Endothelial cell of umbilical vein (primary cell): ENCODE measurements at regions not wholly inside any gene's neighbourhood (a gene's known extent, or its start where the extent isn't known, plus 50 kb on each side); places are given as distances from the start of the nearest gene placed in this dataset.

Experiments used
- BruUV-seq: library from RNA; stranded (reverse); fragments of 400-500 nt; replicated peaks from 2 replicates; lab custom pipeline; 2021; lab: Mats Ljungman, UMichigan
- CTCF ChIA-PET: fragments of 300-600, 350-600 bp; sonication (Branson Sonifier 250); formaldehyde crosslinking; loops from one replicate; lab custom pipeline; 2021; ENCODE audit warnings: antibody characterized with exemption, inconsistent platforms; lab: Charles Lee
- POLR2A ChIA-PET: fragments of 300-600, 350-600 bp; sonication (Branson Sonifier 250); formaldehyde crosslinking; loops from one replicate; lab custom pipeline; 2021; ENCODE audit warnings: antibody characterized with exemption, inconsistent platforms; lab: Charles Lee
- DNase-seq: peaks from one replicate; pipeline ENCODE4 v3.0.0-alpha.2; 2011; ENCODE audit warnings: low read depth, low spot score
- FAIRE-seq: peaks from 2 replicates; lab custom pipeline; 2011; peaks lifted over from hg19 to GRCh38; lab: Jason Lieb, UNC
- H2AFZ ChIP-seq: 2 replicates; pipeline ENCODE4 v1.6.0; 2012; ENCODE audit warnings: low read depth, low read length, control low read depth, inconsistent platforms
- H3K27ac ChIP-seq: 2 replicates; pipeline ENCODE4 v1.5.1; 2011; ENCODE audit warnings: low read depth, mild to moderate bottlenecking, control low read depth, low read length, moderate library complexity; ENCODE audit not compliant: insufficient read depth
- H3K27me3 ChIP-seq, 2 experiments: 2 replicates each; pipeline versions ENCODE4 v1.6.0 to v1.6.1; 2011; ENCODE audit warnings: low read length in 2 of 2, mixed read lengths in 1 of 2; ENCODE audit not compliant: control insufficient read depth in 2 of 2, insufficient read depth in 2 of 2
- H3K36me3 ChIP-seq, 2 experiments: 2 replicates in 1 of 2; 3 replicates in 1 of 2; pipeline ENCODE4 v1.5.1; 2011; ENCODE audit warnings: low read length in 2 of 2, mild to moderate bottlenecking in 1 of 2, moderate library complexity in 1 of 2; ENCODE audit not compliant: control insufficient read depth in 2 of 2, insufficient read depth in 2 of 2; ENCODE audit errors: extremely low read depth in 1 of 2
- H3K4me1 ChIP-seq: 3 replicates; pipeline ENCODE4 v1.5.1; 2011; ENCODE audit warnings: mild to moderate bottlenecking, low read length; ENCODE audit not compliant: control insufficient read depth, insufficient read depth; ENCODE audit errors: extremely low read depth
- H3K4me2 ChIP-seq: 2 replicates; pipeline ENCODE4 v1.6.1; 2011; ENCODE audit warnings: low read length, control low read depth, mixed read lengths; ENCODE audit not compliant: insufficient read depth
- H3K4me3 ChIP-seq, 3 experiments: fragments of 200-600 bp in 1 of 3; sonication (generic), shearing (Covaris generic) in 1 of 3; replicated peaks in 1 of 3; 2 replicates each; pipeline ENCODE4 v1.5.1; 2011 to 2016; ENCODE audit warnings: control low read depth in 3 of 3, low read length in 3 of 3, mild to moderate bottlenecking in 2 of 3, inconsistent platforms in 1 of 3, low read depth in 1 of 3, moderate library complexity in 1 of 3; ENCODE audit not compliant: insufficient read depth in 1 of 3
- H3K79me2 ChIP-seq: 2 replicates; pipeline ENCODE4 v1.6.0; 2012; ENCODE audit warnings: low read length, inconsistent platforms; ENCODE audit not compliant: control insufficient read depth, insufficient read depth
- H3K9ac ChIP-seq: replicated peaks from 2 replicates; pipeline ENCODE3; 2011; ENCODE audit warnings: low read length, control low read depth; ENCODE audit not compliant: insufficient read depth; ENCODE audit errors: extremely low read depth
- H3K9me1 ChIP-seq: replicated peaks from 3 replicates; pipeline ENCODE4 v1.6.0; 2011; ENCODE audit warnings: mild to moderate bottlenecking, low read length; ENCODE audit not compliant: control insufficient read depth, insufficient read depth; ENCODE audit errors: extremely low read depth
- H3K9me3 ChIP-seq: replicated peaks from 2 replicates; pipeline ENCODE4 v1.5.1; 2012; ENCODE audit warnings: low read length, inconsistent platforms; ENCODE audit not compliant: control insufficient read depth, insufficient read depth
- H4K20me1 ChIP-seq: replicated peaks from 2 replicates; pipeline ENCODE3; 2011; ENCODE audit warnings: mild to moderate bottlenecking, low read length; ENCODE audit not compliant: control insufficient read depth, insufficient read depth; ENCODE audit errors: extremely low read depth
- EZH2 ChIP-seq: IDR thresholded peaks from 2 replicates; pipeline ENCODE4 v1.6.1; 2012; ENCODE audit warnings: borderline replicate concordance, low read depth, mild to moderate bottlenecking, moderate library complexity, low read length, inconsistent platforms; ENCODE audit not compliant: severe bottlenecking
- FOS ChIP-seq: IDR thresholded peaks from 2 replicates; pipeline ENCODE4 v1.6.1; 2011; ENCODE audit warnings: mild to moderate bottlenecking, low read length, moderate library complexity, borderline replicate concordance; ENCODE audit not compliant: insufficient read depth
- GATA2 ChIP-seq: IDR thresholded peaks from 2 replicates; pipeline ENCODE4 v1.7.0; 2011; ENCODE audit warnings: low read depth, mild to moderate bottlenecking, moderate library complexity, mixed read lengths, low read length; ENCODE audit not compliant: insufficient read length, insufficient read depth
- JUN ChIP-seq: IDR thresholded peaks from 2 replicates; pipeline ENCODE4 v1.6.1; 2011; ENCODE audit warnings: borderline replicate concordance, low read depth; ENCODE audit not compliant: insufficient read length, insufficient read depth
- MYC ChIP-seq: IDR thresholded peaks from one replicate; pipeline ENCODE4 v1.6.1; 2011; ENCODE audit warnings: mild to moderate bottlenecking, low read depth, low read length
- POLR2A ChIP-seq: IDR thresholded peaks from 2 replicates; pipeline ENCODE4 v1.6.1; 2012; ENCODE audit warnings: low read depth, mild to moderate bottlenecking, control low read depth, low read length
- POLR2AphosphoS5 ChIP-seq: IDR thresholded peaks from 2 replicates; pipeline ENCODE4 v1.6.1; 2012; ENCODE audit warnings: low read depth, mild to moderate bottlenecking, control low read depth, low read length, moderate library complexity; ENCODE audit not compliant: insufficient read depth
- dilution Hi-C: fragments of 300-500 bp; cut with MboI; formaldehyde crosslinking; loops from one replicate; pipeline ENCODE4 v1.15.0; 2019; ENCODE audit warnings: low sequenced_read_pairs; ENCODE audit not compliant: extremely low pct_ligation_motif_present
- intact Hi-C: fragments of 100-400 bp; cut with micrococcal nuclease; formaldehyde crosslinking; loops from one replicate; pipeline ENCODE4 v1.10.0; 2022
- TF ChIP-seq, protein P1 (sequence below): IDR thresholded peaks from 2 replicates; pipeline ENCODE4 v1.6.1; 2011; ENCODE audit not compliant: insufficient read depth, insufficient read length
- TF ChIP-seq, protein P2 (sequence below), 2 donors: IDR thresholded peaks; 1 replicate in 1 of 2; 2 replicates in 1 of 2; pipeline ENCODE4 v1.5.1; 2011; ENCODE audit warnings: low read length in 2 of 2, mild to moderate bottlenecking in 2 of 2, moderate library complexity in 2 of 2, control low read depth in 1 of 2, inconsistent platforms in 1 of 2, low read depth in 1 of 2; ENCODE audit not compliant: insufficient read depth in 1 of 2; ENCODE audit errors: extremely low read depth in 1 of 2

GRCh38 chr7:34371922-34372321 is 286.1 kb upstream of the NPSR1 start:
- no peak overlapping the region for H3K4me3 ChIP-seq
- no peak overlapping the region for H2AFZ ChIP-seq
- no TSS peak for BruUV-seq
- no peaks in the 10 kb centered on the region for H3K27me3 ChIP-seq
- TF ChIP-seq, protein P1, sequence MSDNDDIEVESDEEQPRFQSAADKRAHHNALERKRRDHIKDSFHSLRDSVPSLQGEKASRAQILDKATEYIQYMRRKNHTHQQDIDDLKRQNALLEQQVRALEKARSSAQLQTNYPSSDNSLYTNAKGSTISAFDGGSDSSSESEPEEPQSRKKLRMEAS: no peak
- TF ChIP-seq, protein P2, sequence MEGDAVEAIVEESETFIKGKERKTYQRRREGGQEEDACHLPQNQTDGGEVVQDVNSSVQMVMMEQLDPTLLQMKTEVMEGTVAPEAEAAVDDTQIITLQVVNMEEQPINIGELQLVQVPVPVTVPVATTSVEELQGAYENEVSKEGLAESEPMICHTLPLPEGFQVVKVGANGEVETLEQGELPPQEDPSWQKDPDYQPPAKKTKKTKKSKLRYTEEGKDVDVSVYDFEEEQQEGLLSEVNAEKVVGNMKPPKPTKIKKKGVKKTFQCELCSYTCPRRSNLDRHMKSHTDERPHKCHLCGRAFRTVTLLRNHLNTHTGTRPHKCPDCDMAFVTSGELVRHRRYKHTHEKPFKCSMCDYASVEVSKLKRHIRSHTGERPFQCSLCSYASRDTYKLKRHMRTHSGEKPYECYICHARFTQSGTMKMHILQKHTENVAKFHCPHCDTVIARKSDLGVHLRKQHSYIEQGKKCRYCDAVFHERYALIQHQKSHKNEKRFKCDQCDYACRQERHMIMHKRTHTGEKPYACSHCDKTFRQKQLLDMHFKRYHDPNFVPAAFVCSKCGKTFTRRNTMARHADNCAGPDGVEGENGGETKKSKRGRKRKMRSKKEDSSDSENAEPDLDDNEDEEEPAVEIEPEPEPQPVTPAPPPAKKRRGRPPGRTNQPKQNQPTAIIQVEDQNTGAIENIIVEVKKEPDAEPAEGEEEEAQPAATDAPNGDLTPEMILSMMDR (IDR thresholded peaks at IDR 0.05; ENCODE audit: extremely low read depth in 1 of 2, insufficient read depth in 1 of 2, low read depth in 1 of 2, low read length in 2 of 2): no peak
- no peak for TF ChIP-seq EZH2
- H3K36me3 ChIP-seq: no peaks in the 10 kb centered on the region
- ChIA-PET POLR2A (no interaction called here), CTCF (no interaction called here)
- intact Hi-C loops (no loop called here), dilution Hi-C loops (no loop called here)
- no peaks in the 10 kb centered on the region for H3K4me1 ChIP-seq
- no peaks in the 10 kb centered on the region for H3K79me2 ChIP-seq
- H3K9me1 ChIP-seq: no peaks in the 10 kb centered on the region
- no peaks in the 10 kb centered on the region for H3K9me3 ChIP-seq
- H3K9ac ChIP-seq: no peak overlapping the region
- H3K27ac ChIP-seq: no peak overlapping the region
- no peaks in the 10 kb centered on the region for H4K20me1 ChIP-seq
- FAIRE-seq (no peak), DNase-seq (no peak)
- no peak overlapping the region for H3K4me2 ChIP-seq

- no peak for FAIRE-seq
- no peak for TF ChIP-seq MYC
- no peak for TF ChIP-seq EZH2
- TF ChIP-seq JUN: no peak
- no peak for TF ChIP-seq POLR2A
- TF ChIP-seq, protein P2 (IDR thresholded peaks at IDR 0.05; ENCODE audit: extremely low read depth in 1 of 2, insufficient read depth in 1 of 2, low read depth in 1 of 2, low read length in 2 of 2): no peak
- TF ChIP-seq, protein P1: no peak
- TF ChIP-seq POLR2AphosphoS5: no peak
- no peak for TF ChIP-seq FOS
- no peak for TF ChIP-seq GATA2
- Histone ChIP-seq H3K27ac (no peak overlapping the region), H3K4me2 (no peak overlapping the region), H3K27me3 (no peaks in the 10 kb centered on the region), H4K20me1 (no peaks in the 10 kb centered on the region), H3K4me3 (no peak overlapping the region), H3K79me2 (no peaks in the 10 kb centered on the region), H3K9ac (no peak overlapping the region), H2AFZ (no peak overlapping the region), H3K9me3 (no peaks in the 10 kb centered on the region), H3K36me3 (no peaks in the 10 kb centered on the region), H3K9me1 (no peaks in the 10 kb centered on the region), H3K4me1 (no peaks in the 10 kb centered on the region)
- dilution Hi-C loops: no loop called here
- DNase-seq: no peak
- POLR2A ChIA-PET: no interaction called here
- no TSS peak for BruUV-seq
- intact Hi-C loops: no loop called here
- CTCF ChIA-PET: no interaction called here
Measured at GRCh38 chr7:34373940-34374339, 284.1 kb upstream of the NPSR1 start.
